Right ventricle myocardium inferior (tissue), 1 donor: ENCODE measurements at regions not wholly inside any gene's neighbourhood (a gene's known extent, or its start where the extent isn't known, plus 50 kb on each side); places are given as distances from the start of the nearest gene placed in this dataset.
A peak's percentile ranks its signal among the peaks of the same experiment; 100 is the strongest.
"Not testable (repeated sequence)": the region's sequence is repeated elsewhere in the genome, so short reads cannot be mapped to it uniquely, and the experiment has no call there.

ENCODE experiments used
- ATAC-seq: fragments of 200-7000 bp; cut with Tn5 transposase; one replicate; pipeline ENCODE4 v1.9.1; 2020; ENCODE audit warnings: mild to moderate bottlenecking, moderate library complexity
- DNase-seq: peaks from one replicate; pipeline ENCODE4 v3.0.0; 2021; ENCODE audit errors: missing footprints
- intact Hi-C: fragments of 100-400 bp; cut with DNase I; formaldehyde crosslinking; loops from one replicate; pipeline ENCODE4 v1.11.0; 2022
- donor health status: DM: no; HTN: yes; CAD: no; lungs with severe emphysema.

DNA sequence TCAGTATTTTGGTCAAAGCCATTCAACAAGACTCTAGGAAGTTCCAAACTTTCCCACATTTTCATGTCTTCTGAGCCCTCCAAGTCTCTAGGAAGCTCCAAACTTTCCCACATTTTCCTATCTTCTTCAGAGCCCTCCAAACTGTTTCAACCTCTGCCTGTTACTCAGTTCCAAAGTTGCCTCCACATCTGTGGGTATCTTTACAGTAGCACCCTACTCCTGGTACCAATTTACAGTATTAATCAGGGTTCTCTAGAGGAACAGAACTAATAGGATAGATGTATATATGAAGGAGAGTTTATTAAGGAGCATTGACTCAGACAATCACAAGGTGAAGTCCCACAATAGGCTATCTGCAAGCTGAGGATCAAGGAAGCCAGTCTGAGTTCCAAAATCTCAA, 296.0 kb upstream of the CCL2 start:
- ATAC-seq, intact Hi-C loops: not testable (repeated sequence)

GRCh38 chr17:33962857-33963655, 292.0 kb upstream of the CCL2 start:
- intact Hi-C loops, result no loop called here
- ATAC-seq, result peak; percentile 48
- no peak for DNase-seq

More for the DNA sequence above, 296.0 kb upstream of the CCL2 start:
- not testable (repeated sequence) for DNase-seq

DNA sequence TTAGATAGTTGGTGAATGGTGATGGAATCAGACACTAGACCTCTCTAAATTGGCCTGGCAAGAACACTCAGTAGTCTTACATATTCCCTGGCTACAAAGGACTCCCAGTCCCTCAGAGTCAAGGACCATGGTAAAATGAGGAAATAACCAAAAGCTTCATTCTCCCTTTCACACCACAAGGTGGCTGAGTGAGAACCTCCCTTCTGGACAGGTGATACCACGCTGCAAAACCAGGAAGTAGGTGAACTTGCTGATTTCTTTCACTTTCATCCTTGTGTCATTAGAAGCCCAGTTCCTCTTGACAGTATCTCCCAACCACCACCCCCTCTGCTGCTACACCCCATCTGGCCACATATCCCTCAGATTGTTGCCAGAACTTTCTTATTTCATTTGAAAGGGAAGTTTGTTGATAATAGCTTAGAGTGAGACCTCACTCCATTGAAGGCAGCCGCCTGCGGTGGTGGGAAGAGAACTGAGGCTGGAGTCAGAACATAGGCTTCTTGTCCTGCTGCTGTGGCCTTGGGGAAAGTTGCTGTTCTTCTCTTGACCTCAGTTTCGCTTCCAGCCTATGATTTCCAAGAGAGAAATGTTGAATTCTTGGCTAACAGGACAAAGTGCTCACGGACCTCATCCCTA, 290.6 kb upstream of the CCL2 start:
- no peak for ATAC-seq

GRCh38 chr17:33966410-33967059, 288.6 kb upstream of the CCL2 start:
- intact Hi-C loops, result no loop called here
- no peak for ATAC-seq

More for the DNA sequence above, 290.6 kb upstream of the CCL2 start:
- no peak for DNase-seq
- intact Hi-C loops, result no loop called here

GRCh38 chr17:33967608-33968349, 287.3 kb upstream of the CCL2 start:
- ATAC-seq, result no peak
- intact Hi-C loops, result no loop called here
- DNase-seq, result no peak

More at GRCh38 chr17:33966410-33967059, 288.6 kb upstream of the CCL2 start:
- DNase-seq, result no peak

DNA sequence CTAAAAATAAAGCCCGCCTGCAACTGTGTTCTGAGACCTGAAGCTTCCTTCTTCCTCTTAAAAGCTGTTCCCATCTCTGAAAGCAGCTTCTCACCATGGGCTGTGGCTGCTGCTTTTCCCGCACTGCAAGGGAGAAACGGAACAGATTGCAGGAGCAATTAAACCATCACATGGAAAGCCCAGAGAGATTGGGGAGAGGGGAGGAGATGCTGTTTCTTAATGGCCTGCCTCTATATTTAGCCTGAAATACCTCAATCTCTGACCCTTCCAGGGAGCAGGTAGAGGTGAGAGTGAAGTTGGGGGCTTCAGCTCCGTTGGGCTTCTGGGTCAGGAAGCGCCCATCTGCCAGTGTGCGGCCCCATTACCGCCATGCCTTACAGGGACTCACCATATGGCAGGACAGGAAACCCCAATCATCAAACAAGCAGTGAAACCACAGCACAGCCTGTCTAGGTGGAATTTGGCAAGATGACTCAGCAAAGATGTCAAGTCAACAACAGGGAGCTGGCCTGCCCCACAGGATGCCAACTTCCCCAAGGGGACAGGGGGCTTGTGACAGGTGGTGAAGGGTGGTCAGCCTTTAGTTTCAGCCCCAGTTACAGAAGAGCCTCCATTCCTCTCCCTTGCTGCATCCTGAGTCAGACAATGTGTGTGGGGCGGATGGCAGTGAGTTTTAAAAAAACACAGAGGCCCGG, 286.6 kb upstream of the CCL2 start:
- DNase-seq (no peak), ATAC-seq (no peak)
- intact Hi-C loops, result no loop called here

GRCh38 chr17:33970279-33970678, 284.8 kb upstream of the CCL2 start:
- no peak for DNase-seq
- no peak for ATAC-seq
- intact Hi-C loops, result no loop called here

- ATAC-seq, result no peak
- no peak for DNase-seq
- intact Hi-C loops, result no loop called here
These were observed 282.3 kb upstream of the CCL2 start for GRCh38 chr17:33972763-33973162.

- no peak for DNase-seq
- intact Hi-C loops, result no loop called here
These were observed 281.6 kb upstream of the CCL2 start for GRCh38 chr17:33973491-33973890.

DNA sequence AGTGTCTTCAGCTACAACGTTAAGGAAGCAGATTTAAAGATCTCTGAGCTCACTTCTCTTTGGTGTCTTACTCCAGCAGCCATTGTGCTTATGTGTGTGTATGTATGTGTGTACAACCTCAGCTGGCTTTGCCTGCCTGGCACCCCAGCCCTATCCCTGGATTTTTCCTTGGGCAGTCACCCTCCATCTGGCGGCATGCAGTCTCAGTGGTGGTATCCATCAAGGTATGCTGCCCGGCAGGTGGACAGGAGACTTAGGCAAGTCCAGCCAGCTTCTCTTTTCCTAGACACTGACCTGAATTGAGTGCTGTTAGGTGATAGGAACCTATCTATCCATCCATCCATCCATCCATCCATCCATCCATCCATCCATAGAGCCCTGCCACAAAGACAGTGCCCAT, 280.8 kb upstream of the CCL2 start:
- no peak for DNase-seq
- ATAC-seq, result no peak
- intact Hi-C loops, result no loop called here

More at GRCh38 chr17:33973491-33973890, 281.6 kb upstream of the CCL2 start:
- ATAC-seq, result no peak

GRCh38 chr17:33976831-33977230, 278.3 kb upstream of the CCL2 start:
- ATAC-seq (no peak), DNase-seq (no peak)
- intact Hi-C loops, result no loop called here

DNA sequence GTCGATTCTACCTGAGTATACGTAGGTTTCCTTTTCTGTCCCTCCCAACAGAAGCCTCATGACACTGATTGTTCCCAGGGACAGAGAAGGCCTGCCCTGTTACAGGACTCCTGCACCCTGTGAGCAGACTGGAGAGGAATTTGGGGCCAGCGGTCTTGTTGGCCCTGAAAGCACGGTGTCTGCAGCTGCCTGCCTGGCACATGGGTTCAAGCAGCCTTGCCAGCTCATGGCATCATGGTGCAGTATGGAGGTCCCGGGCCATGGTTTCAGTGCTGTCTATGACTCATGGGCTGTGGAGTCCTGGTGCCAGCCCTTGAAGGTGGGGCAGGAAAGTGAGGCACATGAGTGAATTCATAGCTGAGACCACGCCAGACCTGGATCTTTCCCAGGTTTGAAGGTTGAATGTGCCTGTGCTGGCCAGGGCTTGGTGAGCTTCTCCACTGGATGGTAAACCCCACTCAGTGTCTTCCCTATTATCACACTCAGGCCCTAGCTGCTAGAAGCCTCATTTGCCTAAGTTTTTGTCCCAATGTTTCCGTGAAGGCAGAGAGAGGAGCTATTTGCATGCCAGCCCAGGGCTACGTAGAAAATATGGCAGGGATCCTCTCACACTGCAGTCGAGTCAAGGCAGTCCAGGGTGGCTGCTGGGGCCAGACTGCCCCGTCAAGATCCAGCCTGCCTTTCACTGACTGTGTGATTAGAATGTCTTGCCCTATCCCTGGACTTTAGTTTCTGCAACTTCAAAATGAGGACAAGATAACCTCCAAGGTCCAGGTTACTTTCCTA, 277.2 kb upstream of the CCL2 start:
- ATAC-seq (no peak), DNase-seq (no peak)
- intact Hi-C loops, result no loop called here

DNA sequence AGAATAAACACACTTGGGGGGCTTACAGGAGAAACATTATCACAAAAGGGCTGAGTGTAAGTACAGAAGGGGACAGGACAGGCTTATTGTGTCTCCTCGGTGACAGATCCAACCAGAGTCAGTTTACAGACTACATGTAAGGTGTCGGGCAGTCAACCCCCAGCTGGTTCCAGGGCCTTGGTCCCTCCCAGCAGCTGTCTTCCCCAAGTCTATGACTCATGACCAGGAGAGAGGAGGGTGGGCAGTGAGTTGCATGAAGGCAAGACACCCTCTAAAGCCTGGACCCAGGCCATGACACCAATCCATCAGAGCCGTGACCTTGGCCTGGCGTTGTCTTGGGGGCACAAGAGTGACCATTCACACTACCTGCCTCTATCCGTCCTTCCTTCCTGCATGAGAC, 276.2 kb upstream of the CCL2 start:
- ATAC-seq (no peak), DNase-seq (no peak)
- intact Hi-C loops, result no loop called here

- ATAC-seq (no peak), DNase-seq (no peak)
- intact Hi-C loops, result loop anchor here (5.0 kb wide), 2 partner anchors 152 to 272 kb away; no protein-coding TSS in a partner anchor
These were observed 274.9 kb upstream of the CCL2 start for GRCh38 chr17:33980193-33980592.

DNA sequence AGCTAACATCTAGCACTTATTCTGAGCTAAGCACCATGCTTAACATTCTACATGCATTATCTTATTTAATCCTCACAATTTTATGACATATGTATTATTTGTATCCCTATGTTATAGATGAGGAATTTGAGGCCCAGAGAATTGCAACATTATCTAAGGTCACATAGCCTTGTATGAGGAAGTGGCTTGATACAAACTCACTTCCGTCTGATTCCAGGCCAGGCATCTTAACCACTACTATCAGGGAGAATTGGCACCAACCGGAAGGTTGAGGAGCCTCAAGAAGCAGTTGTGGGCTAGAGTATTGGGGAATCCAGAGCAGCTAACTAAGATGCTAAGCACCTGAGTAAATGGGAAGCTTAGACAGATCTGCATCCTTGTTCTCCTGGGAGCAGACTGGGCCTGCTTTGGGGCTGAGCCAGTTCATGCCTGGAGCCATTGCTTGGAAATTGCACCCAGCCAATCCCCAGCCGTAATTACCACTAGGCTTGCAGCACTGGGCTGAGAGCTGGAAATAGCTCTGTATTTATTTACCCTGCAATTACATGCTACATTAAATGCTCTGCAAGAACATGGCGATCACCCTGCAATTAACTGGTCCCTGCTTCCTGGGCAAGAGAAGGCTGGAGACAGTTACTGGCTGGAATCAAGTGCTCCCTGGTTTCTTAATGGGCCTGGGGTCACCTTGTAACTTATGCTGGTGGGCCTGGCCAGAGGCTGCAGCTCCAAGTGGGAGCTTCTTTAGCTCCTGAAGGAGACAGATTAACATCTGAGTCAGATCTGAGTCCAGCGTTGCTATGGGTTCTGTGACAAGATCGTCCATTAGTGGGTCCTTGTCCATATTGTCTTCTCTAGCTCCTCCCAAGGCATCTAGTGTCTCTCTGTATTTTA, 273.1 kb upstream of the CCL2 start:
- DNase-seq (no peak), ATAC-seq (no peak)
- intact Hi-C loops, result loop anchor here (5.0 kb wide), 2 partner anchors 150 to 270 kb away; no protein-coding TSS in a partner anchor

- DNase-seq (no peak), ATAC-seq (no peak)
- intact Hi-C loops, result loop anchor here (5.0 kb wide), 2 partner anchors 149 to 269 kb away; no protein-coding TSS in a partner anchor
These were observed 272.2 kb upstream of the CCL2 start for GRCh38 chr17:33982909-33983308.
